CD4-positive, alpha-beta memory T cell (primary cell): ENCODE measurements at regions not wholly inside any gene's neighbourhood (a gene's known extent, or its start where the extent isn't known, plus 50 kb on each side); places are given as distances from the start of the nearest gene placed in this dataset.
"Not testable (repeated sequence)": the region's sequence is repeated elsewhere in the genome, so short reads cannot be mapped to it uniquely, and the experiment has no call there.

Source experiments
- CTCF ChIA-PET: fragments of 350-600 bp; sonication (Branson Sonifier 250); formaldehyde crosslinking; loops from one replicate; lab custom pipeline; 2021; ENCODE audit warnings: inconsistent platforms; ENCODE audit not compliant: partially characterized antibody; lab: Charles Lee
- POLR2A ChIA-PET: fragments of 350-600 bp; sonication (Branson Sonifier 250); formaldehyde crosslinking; loops from one replicate; lab custom pipeline; 2021; ENCODE audit not compliant: partially characterized antibody; lab: Charles Lee
- DNase-seq, 5 donors: peaks; one replicate each; pipeline versions ENCODE4 v3.0.0 to v3.0.0-alpha.2; 2020 to 2022; ENCODE audit warnings: mixed read lengths in 1 of 5
- H3K27ac ChIP-seq: one replicate; pipeline ENCODE4 v1.7.0; 2013; ENCODE audit warnings: low read depth, low read length
- H3K27me3 ChIP-seq: 2 replicates; pipeline ENCODE4 v1.7.0; 2013; ENCODE audit warnings: mild to moderate bottlenecking, low read length, moderate library complexity; ENCODE audit not compliant: insufficient read depth
- H3K36me3 ChIP-seq: 2 replicates; pipeline ENCODE4 v1.7.0; 2013; ENCODE audit warnings: mild to moderate bottlenecking, low read length, moderate library complexity; ENCODE audit not compliant: insufficient read depth
- H3K4me1 ChIP-seq: 2 replicates; pipeline ENCODE4 v1.7.0; 2013; ENCODE audit warnings: mild to moderate bottlenecking, low read length, moderate library complexity; ENCODE audit not compliant: insufficient read depth
- H3K4me3 ChIP-seq, 2 donors: one replicate each; pipeline ENCODE4 v1.7.0; 2013; ENCODE audit warnings: low read length in 2 of 2, mild to moderate bottlenecking in 1 of 2
- H3K9me3 ChIP-seq, 2 donors: one replicate each; pipeline ENCODE4 v1.7.0; 2013; ENCODE audit warnings: low read length in 2 of 2, control low read depth in 1 of 2; ENCODE audit not compliant: control insufficient read depth in 1 of 2
- H3K27ac Mint-ChIP-seq, 7 donors: one replicate each; pipeline ENCODE4 v1.8.0; 2020 to 2021; ENCODE audit warnings: mixed read lengths in 7 of 7, mild to moderate bottlenecking in 6 of 7, inconsistent platforms in 3 of 7, moderate library complexity in 3 of 7
- H3K27me3 Mint-ChIP-seq, 2 donors: one replicate each; pipeline ENCODE4 v1.8.0; 2020 to 2021; ENCODE audit warnings: mixed read lengths in 2 of 2
- H3K36me3 Mint-ChIP-seq, 2 donors: one replicate each; pipeline ENCODE4 v1.8.0; 2020 to 2021; ENCODE audit warnings: mixed read lengths in 2 of 2, inconsistent platforms in 1 of 2, mild to moderate bottlenecking in 1 of 2
- H3K4me1 Mint-ChIP-seq, 4 donors: one replicate each; pipeline ENCODE4 v1.8.0; 2020 to 2021; ENCODE audit warnings: mixed read lengths in 4 of 4, mild to moderate bottlenecking in 1 of 4
- H3K4me3 Mint-ChIP-seq, 8 donors: one replicate each; pipeline ENCODE4 v1.8.0; 2020 to 2021; ENCODE audit warnings: mixed read lengths in 8 of 8, mild to moderate bottlenecking in 7 of 8, moderate library complexity in 6 of 8, inconsistent platforms in 3 of 8
- H3K9me3 Mint-ChIP-seq, 8 donors: one replicate each; pipeline ENCODE4 v1.8.0; 2020 to 2021; ENCODE audit warnings: mixed read lengths in 8 of 8, mild to moderate bottlenecking in 5 of 8, inconsistent platforms in 3 of 8, moderate library complexity in 1 of 8
- intact Hi-C: fragments of 100-400 bp; cut with micrococcal nuclease; formaldehyde crosslinking; loops from one replicate; pipeline ENCODE4 v1.15.1; 2023

DNA sequence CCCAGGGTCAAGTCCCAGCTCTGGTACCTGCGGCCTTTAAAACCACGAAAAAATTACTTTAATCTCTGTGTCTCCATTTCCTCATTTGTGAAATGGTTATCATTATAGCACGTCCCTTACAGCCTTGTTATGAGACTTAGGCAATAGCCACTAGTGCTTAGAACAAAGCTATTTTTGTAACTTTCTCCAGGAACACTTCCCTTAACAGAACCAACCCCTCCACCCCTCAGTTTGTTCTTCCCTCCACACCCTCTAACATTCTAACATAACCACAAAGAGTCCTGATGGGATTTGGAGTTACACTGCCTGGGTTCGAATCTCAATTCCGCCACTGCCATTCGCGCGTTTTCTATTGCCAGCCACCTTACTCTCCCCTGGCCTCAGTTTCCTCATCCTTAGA lies 2777.4 kb upstream of the TPTE start:
- H3K4me1 Mint-ChIP-seq, H3K36me3 Mint-ChIP-seq, H3K36me3 ChIP-seq, H3K4me3 ChIP-seq, H3K27me3 Mint-ChIP-seq, DNase-seq, H3K4me3 Mint-ChIP-seq, H3K4me1 ChIP-seq, H3K9me3 ChIP-seq, H3K27ac Mint-ChIP-seq, CTCF ChIA-PET, H3K27ac ChIP-seq, H3K27me3 ChIP-seq, POLR2A ChIA-PET, intact Hi-C loops, H3K9me3 Mint-ChIP-seq: not testable (repeated sequence)

- not testable (repeated sequence) for H3K27me3 ChIP-seq, H3K27ac ChIP-seq, H3K27me3 Mint-ChIP-seq
Observed at GRCh38 chr21:7744406-7745099, 2776.8 kb upstream of the TPTE start.

DNA sequence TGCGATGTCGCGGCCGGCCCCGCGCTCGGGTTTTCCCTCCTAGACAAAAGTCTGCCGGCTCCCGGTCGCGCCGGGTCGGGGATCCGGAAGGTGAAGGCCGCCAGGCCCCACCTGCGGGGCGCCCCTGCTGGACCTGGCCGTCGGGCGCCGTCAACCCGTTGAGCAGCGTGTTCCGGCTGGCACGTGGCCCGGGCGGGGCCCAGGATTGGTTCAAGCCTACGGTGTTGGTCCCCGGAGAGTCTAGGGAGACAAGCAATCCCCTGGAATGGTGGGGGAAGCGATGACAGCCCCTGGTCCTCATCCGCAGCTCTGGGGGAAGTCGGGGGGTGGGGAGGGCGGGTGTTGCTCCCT lies 2776.3 kb upstream of the TPTE start:
- H3K27ac Mint-ChIP-seq, H3K4me1 ChIP-seq, H3K4me3 ChIP-seq, POLR2A ChIA-PET, H3K4me1 Mint-ChIP-seq, H3K27me3 ChIP-seq, intact Hi-C loops, H3K36me3 ChIP-seq, CTCF ChIA-PET, H3K9me3 ChIP-seq, H3K27ac ChIP-seq, H3K27me3 Mint-ChIP-seq, DNase-seq, H3K9me3 Mint-ChIP-seq, H3K4me3 Mint-ChIP-seq, H3K36me3 Mint-ChIP-seq: not testable (repeated sequence)

More at GRCh38 chr21:7744406-7745099, 2776.8 kb upstream of the TPTE start:
- H3K36me3 ChIP-seq, H3K4me3 Mint-ChIP-seq, H3K36me3 Mint-ChIP-seq, H3K9me3 ChIP-seq, CTCF ChIA-PET, H3K4me3 ChIP-seq, H3K9me3 Mint-ChIP-seq, H3K4me1 ChIP-seq, intact Hi-C loops, H3K27ac Mint-ChIP-seq, H3K4me1 Mint-ChIP-seq, DNase-seq, POLR2A ChIA-PET: not testable (repeated sequence)

DNA sequence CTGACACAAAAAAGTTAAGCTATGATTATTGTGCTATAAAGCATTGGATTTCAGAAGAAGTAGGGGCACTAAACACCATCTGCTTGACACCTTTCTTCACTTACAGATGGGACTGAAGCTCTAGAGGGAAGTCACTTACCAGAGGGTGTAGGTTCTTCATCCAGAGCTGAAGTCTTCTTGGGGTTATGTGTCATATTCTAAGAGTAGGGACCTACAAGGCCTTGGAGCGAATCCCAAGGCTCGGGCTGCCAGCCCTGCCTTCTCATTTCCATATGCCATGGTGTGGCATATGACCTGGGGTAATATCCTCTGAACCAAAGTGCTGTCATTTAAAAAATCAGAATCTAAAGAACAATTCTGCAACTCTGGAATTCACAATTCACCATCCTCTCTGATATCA lies 2773.4 kb upstream of the TPTE start:
- H3K4me3 ChIP-seq, H3K27me3 Mint-ChIP-seq, H3K36me3 Mint-ChIP-seq, DNase-seq, H3K27ac Mint-ChIP-seq, intact Hi-C loops, POLR2A ChIA-PET, H3K9me3 ChIP-seq, H3K4me3 Mint-ChIP-seq, H3K27me3 ChIP-seq, H3K27ac ChIP-seq, H3K36me3 ChIP-seq, H3K4me1 ChIP-seq, H3K4me1 Mint-ChIP-seq, CTCF ChIA-PET, H3K9me3 Mint-ChIP-seq: not testable (repeated sequence)

- H3K4me1 Mint-ChIP-seq, POLR2A ChIA-PET, H3K36me3 Mint-ChIP-seq, H3K27ac ChIP-seq, H3K9me3 Mint-ChIP-seq, intact Hi-C loops, CTCF ChIA-PET, H3K27ac Mint-ChIP-seq, H3K36me3 ChIP-seq, H3K27me3 Mint-ChIP-seq, H3K27me3 ChIP-seq, DNase-seq, H3K9me3 ChIP-seq, H3K4me3 ChIP-seq, H3K4me1 ChIP-seq, H3K4me3 Mint-ChIP-seq: not testable (repeated sequence)
Observed at GRCh38 chr21:7752611-7753010, 2768.8 kb upstream of the TPTE start.

- H3K36me3 Mint-ChIP-seq, intact Hi-C loops, H3K36me3 ChIP-seq, H3K27ac ChIP-seq, H3K27me3 Mint-ChIP-seq, H3K4me3 ChIP-seq, H3K27me3 ChIP-seq, DNase-seq, POLR2A ChIA-PET, H3K9me3 Mint-ChIP-seq, H3K4me1 Mint-ChIP-seq, H3K27ac Mint-ChIP-seq, H3K4me1 ChIP-seq, H3K9me3 ChIP-seq, CTCF ChIA-PET, H3K4me3 Mint-ChIP-seq: not testable (repeated sequence)
Observed at GRCh38 chr21:7753380-7753877, 2768.0 kb upstream of the TPTE start.

GRCh38 chr21:7769985-7770384 lies 2751.4 kb upstream of the TPTE start:
- H3K9me3 Mint-ChIP-seq, H3K36me3 Mint-ChIP-seq, H3K27me3 Mint-ChIP-seq, H3K4me3 ChIP-seq, intact Hi-C loops, H3K4me1 Mint-ChIP-seq, H3K36me3 ChIP-seq, H3K27ac Mint-ChIP-seq, H3K4me3 Mint-ChIP-seq, H3K27me3 ChIP-seq, CTCF ChIA-PET, H3K4me1 ChIP-seq, DNase-seq, H3K27ac ChIP-seq, H3K9me3 ChIP-seq, POLR2A ChIA-PET: not testable (repeated sequence)

- intact Hi-C loops, H3K27ac ChIP-seq, H3K4me3 Mint-ChIP-seq, H3K9me3 Mint-ChIP-seq, H3K27me3 ChIP-seq, H3K36me3 Mint-ChIP-seq, H3K9me3 ChIP-seq, H3K4me1 ChIP-seq, H3K4me3 ChIP-seq, H3K4me1 Mint-ChIP-seq, H3K27ac Mint-ChIP-seq, DNase-seq, CTCF ChIA-PET, H3K36me3 ChIP-seq, H3K27me3 Mint-ChIP-seq, POLR2A ChIA-PET: not testable (repeated sequence)
Observed at GRCh38 chr21:7774219-7774618, 2747.2 kb upstream of the TPTE start.
